HEK293 (cell line): ENCODE measurements at regions not wholly inside any gene's neighbourhood (a gene's known extent, or its start where the extent isn't known, plus 50 kb on each side); places are given as distances from the start of the nearest gene placed in this dataset.

Source experiments
- CTCF ChIA-PET: fragments of 350-600 bp; formaldehyde crosslinking; extraction: SDS; loops from one replicate; lab custom pipeline; 2021; ENCODE audit warnings: antibody characterized with exemption; lab: Yijun Ruan, JAX
- POLR2A ChIA-PET: fragments of 300-600 bp; formaldehyde crosslinking; extraction: SDS; loops from one replicate; lab custom pipeline; 2020; ENCODE audit warnings: antibody characterized with exemption, inconsistent platforms; lab: Yijun Ruan, JAX
- H3K27ac ChIP-seq: fragments of 200-500 bp; sonication (Bioruptor generic); 2 replicates; pipeline ENCODE4 v1.5.1; 2014; ENCODE audit warnings: low read depth, low read length, control low read depth, inconsistent platforms; ENCODE audit errors: extremely low read depth
- H3K36me3 ChIP-seq, 2 experiments: fragments of 200-500 bp in 1 of 2; sonication (Bioruptor generic) in 1 of 2; 1 replicate in 1 of 2; 2 replicates in 1 of 2; pipeline ENCODE4 v1.5.1; 2014 to 2017; ENCODE audit warnings: inconsistent platforms in 2 of 2, low read length in 2 of 2; ENCODE audit not compliant: control insufficient read depth in 2 of 2, insufficient read depth in 1 of 2
- H3K4me1 ChIP-seq: fragments of 200-500 bp; sonication (Bioruptor generic); 2 replicates; pipeline ENCODE4 v1.5.1; 2014; ENCODE audit warnings: mild to moderate bottlenecking, low read length, inconsistent platforms; ENCODE audit not compliant: control insufficient read depth, insufficient read depth
- H3K4me3 ChIP-seq: 2 replicates; pipeline ENCODE4 v1.5.1; 2011; ENCODE audit warnings: low read depth, mild to moderate bottlenecking, control low read depth, low read length, moderate library complexity
- H3K9me3 ChIP-seq: fragments of 200-500 bp; sonication (Bioruptor generic); 2 replicates; pipeline ENCODE4 v1.5.1; 2014; ENCODE audit warnings: low read depth, low read length, inconsistent platforms; ENCODE audit not compliant: control insufficient read depth, insufficient read depth
- EGR2 ChIP-seq: fragments of 450-650 bp; formaldehyde crosslinking; IDR thresholded peaks from 2 replicates; pipeline ENCODE4 v1.5.1; 2016; ENCODE audit warnings: low read depth, missing biosample characterization, missing genetic modification characterization
- GLI2 ChIP-seq: fragments of 450-650 bp; formaldehyde crosslinking; IDR thresholded peaks from 2 replicates; pipeline ENCODE4; 2017; ENCODE audit warnings: missing biosample characterization, missing genetic modification characterization, low read depth, borderline replicate concordance
- GLIS2 ChIP-seq: fragments of 450-650 bp; formaldehyde crosslinking; IDR thresholded peaks from 2 replicates; pipeline ENCODE4 v1.5.1; 2016; ENCODE audit warnings: missing biosample characterization, missing genetic modification characterization
- PATZ1 ChIP-seq: fragments of 450-650 bp; formaldehyde crosslinking; IDR thresholded peaks from 2 replicates; pipeline ENCODE4 v1.5.1; 2016; ENCODE audit warnings: missing biosample characterization, missing genetic modification characterization
- SETDB1 ChIP-seq: IDR thresholded peaks from one replicate; pipeline ENCODE4 v1.6.1; 2017; ENCODE audit warnings: mild to moderate bottlenecking, low read length, moderate library complexity, mixed read lengths; ENCODE audit not compliant: insufficient read length
- ZIC2 ChIP-seq: fragments of 450-650 bp; formaldehyde crosslinking; IDR thresholded peaks from 2 replicates; pipeline ENCODE4 v1.5.1; 2016; ENCODE audit warnings: missing biosample characterization, missing genetic modification characterization
- ZNF112 ChIP-seq: fragments of 450-650 bp; formaldehyde crosslinking; IDR thresholded peaks from 2 replicates; pipeline ENCODE4 v1.5.0; 2017; ENCODE audit warnings: missing biosample characterization, missing genetic modification characterization
- ZNF114 ChIP-seq: fragments of 450-650 bp; formaldehyde crosslinking; IDR thresholded peaks from 2 replicates; pipeline ENCODE4 v1.5.0; 2017; ENCODE audit warnings: missing biosample characterization, missing genetic modification characterization
- ZNF146 ChIP-seq: fragments of 450-650 bp; formaldehyde crosslinking; IDR thresholded peaks from 2 replicates; pipeline ENCODE4 v1.5.1; 2016; ENCODE audit warnings: missing biosample characterization, missing genetic modification characterization
- ZNF266 ChIP-seq: fragments of 450-650 bp; formaldehyde crosslinking; IDR thresholded peaks from 2 replicates; pipeline ENCODE4 v1.5.1; 2016; ENCODE audit warnings: missing biosample characterization, missing genetic modification characterization, low read depth
- ZNF366 ChIP-seq: fragments of 450-650 bp; formaldehyde crosslinking; conservative IDR thresholded peaks from 2 replicates; pipeline ENCODE4 v1.5.1; 2016; ENCODE audit warnings: missing biosample characterization, missing genetic modification characterization
- ZNF37A ChIP-seq: fragments of 450-650 bp; IDR thresholded peaks from 2 replicates; pipeline ENCODE4 v1.5.1; 2018; ENCODE audit warnings: missing biosample characterization, missing genetic modification characterization
- ZNF404 ChIP-seq: fragments of 450-650 bp; formaldehyde crosslinking; IDR thresholded peaks from 2 replicates; pipeline ENCODE4 v1.5.1; 2017; ENCODE audit warnings: missing biosample characterization, missing genetic modification characterization
- ZNF514 ChIP-seq: fragments of 450-650 bp; formaldehyde crosslinking; IDR thresholded peaks from 2 replicates; pipeline ENCODE4 v1.5.1; 2016; ENCODE audit warnings: missing biosample characterization, missing genetic modification characterization
- ZNF561 ChIP-seq: fragments of 450-650 bp; IDR thresholded peaks from 2 replicates; pipeline ENCODE4 v1.5.1; 2018; ENCODE audit warnings: missing biosample characterization, missing genetic modification characterization, borderline replicate concordance
- ZNF677 ChIP-seq: fragments of 450-650 bp; IDR thresholded peaks from 2 replicates; pipeline ENCODE4 v1.5.0; 2018; ENCODE audit warnings: missing biosample characterization, mild to moderate bottlenecking, missing genetic modification characterization, moderate library complexity
- ZNF701 ChIP-seq: fragments of 450-650 bp; formaldehyde crosslinking; IDR thresholded peaks from 2 replicates; pipeline ENCODE4 v1.5.1; 2016; ENCODE audit warnings: missing biosample characterization, missing genetic modification characterization
- TF ChIP-seq, protein P1 (sequence below): fragments of 450-650 bp; formaldehyde crosslinking; IDR thresholded peaks from 2 replicates; pipeline ENCODE4 v1.5.1; 2016; ENCODE audit warnings: missing biosample characterization, missing genetic modification characterization
- TF ChIP-seq, protein P2 (sequence below): fragments of 450-650 bp; formaldehyde crosslinking; IDR thresholded peaks from 2 replicates; pipeline ENCODE4 v1.5.1; 2017; ENCODE audit warnings: missing biosample characterization, missing genetic modification characterization
- TF ChIP-seq, protein P3 (sequence below): fragments of 450-650 bp; formaldehyde crosslinking; conservative IDR thresholded peaks from 2 replicates; pipeline ENCODE4 v1.5.1; 2016; ENCODE audit warnings: low read depth, missing biosample characterization, missing genetic modification characterization
- TF ChIP-seq, protein P4 (sequence below): fragments of 450-650 bp; formaldehyde crosslinking; IDR thresholded peaks from 2 replicates; pipeline ENCODE4 v1.5.1; 2017; ENCODE audit warnings: missing biosample characterization, missing genetic modification characterization

- TF ChIP-seq ZNF404 (tag by site-specific recombination) (no peak), ZNF514 (tag by site-specific recombination) (no peak), SETDB1 (no peak), ZNF677 (tag by site-specific recombination) (no peak), ZNF114 (tag by site-specific recombination) (no peak), ZNF266 (tag by site-specific recombination) (no peak), ZIC2 (tag by site-specific recombination) (no peak)
- Histone ChIP-seq H3K9me3 (no peaks in the 10 kb centered on the region), H3K4me3 (no peak overlapping the region), H3K4me1 (no peaks in the 10 kb centered on the region), H3K36me3 (no peaks in the 10 kb centered on the region), H3K27ac (no peak overlapping the region)
- ChIA-PET CTCF (no interaction called here), POLR2A (no interaction called here)
Measured at GRCh38 chr20:52401431-52401830, 209.9 kb upstream of the ZFP64 start.

DNA sequence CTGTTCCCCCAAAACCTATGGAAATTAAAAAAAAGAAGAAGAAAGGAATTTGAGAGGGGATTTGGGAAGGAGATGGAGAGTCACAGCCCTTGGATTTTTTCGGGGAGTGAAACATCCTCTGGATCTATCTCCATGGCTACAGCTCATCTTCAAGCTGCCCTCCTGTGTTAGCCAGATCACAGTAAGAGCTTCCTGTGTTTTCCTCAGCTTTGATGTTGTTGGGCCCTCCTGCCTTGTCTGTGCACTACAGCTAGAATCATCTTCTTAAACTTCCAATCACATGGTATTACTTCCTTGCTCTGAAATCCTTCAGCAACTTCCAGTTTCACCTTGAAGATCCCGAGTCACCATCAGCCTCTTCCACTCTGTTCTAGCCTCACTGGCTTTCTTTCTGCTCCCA is 207.8 kb upstream of the ZFP64 start:
- Histone ChIP-seq H3K27ac (no peak overlapping the region), H3K36me3 (no peaks in the 10 kb centered on the region), H3K4me3 (no peak overlapping the region), H3K9me3 (no peaks in the 10 kb centered on the region), H3K4me1 (no peaks in the 10 kb centered on the region)
- TF ChIP-seq ZNF366 (tag by site-specific recombination) (no peak), ZNF701 (tag by site-specific recombination) (no peak), GLI2 (no peak), ZNF37A (no peak), GLIS2 (tag by site-specific recombination) (no peak), ZNF561 (tag by site-specific recombination) (no peak), PATZ1 (tag by site-specific recombination) (no peak), EGR2 (no peak), ZNF112 (tag by site-specific recombination) (no peak), ZNF146 (tag by site-specific recombination) (no peak)
- TF ChIP-seq, protein P1, sequence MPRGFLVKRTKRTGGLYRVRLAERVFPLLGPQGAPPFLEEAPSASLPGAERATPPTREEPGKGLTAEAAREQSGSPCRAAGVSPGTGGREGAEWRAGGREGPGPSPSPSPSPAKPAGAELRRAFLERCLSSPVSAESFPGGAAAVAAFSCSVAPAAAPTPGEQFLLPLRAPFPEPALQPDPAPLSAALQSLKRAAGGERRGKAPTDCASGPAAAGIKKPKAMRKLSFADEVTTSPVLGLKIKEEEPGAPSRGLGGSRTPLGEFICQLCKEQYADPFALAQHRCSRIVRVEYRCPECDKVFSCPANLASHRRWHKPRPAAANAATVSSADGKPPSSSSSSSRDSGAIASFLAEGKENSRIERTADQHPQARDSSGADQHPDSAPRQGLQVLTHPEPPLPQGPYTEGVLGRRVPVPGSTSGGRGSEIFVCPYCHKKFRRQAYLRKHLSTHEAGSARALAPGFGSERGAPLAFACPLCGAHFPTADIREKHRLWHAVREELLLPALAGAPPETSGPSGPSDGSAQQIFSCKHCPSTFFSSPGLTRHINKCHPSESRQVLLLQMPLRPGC (tag by site-specific recombination) = no peak
- TF ChIP-seq, protein P2, sequence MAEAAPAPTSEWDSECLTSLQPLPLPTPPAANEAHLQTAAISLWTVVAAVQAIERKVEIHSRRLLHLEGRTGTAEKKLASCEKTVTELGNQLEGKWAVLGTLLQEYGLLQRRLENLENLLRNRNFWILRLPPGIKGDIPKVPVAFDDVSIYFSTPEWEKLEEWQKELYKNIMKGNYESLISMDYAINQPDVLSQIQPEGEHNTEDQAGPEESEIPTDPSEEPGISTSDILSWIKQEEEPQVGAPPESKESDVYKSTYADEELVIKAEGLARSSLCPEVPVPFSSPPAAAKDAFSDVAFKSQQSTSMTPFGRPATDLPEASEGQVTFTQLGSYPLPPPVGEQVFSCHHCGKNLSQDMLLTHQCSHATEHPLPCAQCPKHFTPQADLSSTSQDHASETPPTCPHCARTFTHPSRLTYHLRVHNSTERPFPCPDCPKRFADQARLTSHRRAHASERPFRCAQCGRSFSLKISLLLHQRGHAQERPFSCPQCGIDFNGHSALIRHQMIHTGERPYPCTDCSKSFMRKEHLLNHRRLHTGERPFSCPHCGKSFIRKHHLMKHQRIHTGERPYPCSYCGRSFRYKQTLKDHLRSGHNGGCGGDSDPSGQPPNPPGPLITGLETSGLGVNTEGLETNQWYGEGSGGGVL (tag by site-specific recombination) = no peak
- TF ChIP-seq, protein P3, sequence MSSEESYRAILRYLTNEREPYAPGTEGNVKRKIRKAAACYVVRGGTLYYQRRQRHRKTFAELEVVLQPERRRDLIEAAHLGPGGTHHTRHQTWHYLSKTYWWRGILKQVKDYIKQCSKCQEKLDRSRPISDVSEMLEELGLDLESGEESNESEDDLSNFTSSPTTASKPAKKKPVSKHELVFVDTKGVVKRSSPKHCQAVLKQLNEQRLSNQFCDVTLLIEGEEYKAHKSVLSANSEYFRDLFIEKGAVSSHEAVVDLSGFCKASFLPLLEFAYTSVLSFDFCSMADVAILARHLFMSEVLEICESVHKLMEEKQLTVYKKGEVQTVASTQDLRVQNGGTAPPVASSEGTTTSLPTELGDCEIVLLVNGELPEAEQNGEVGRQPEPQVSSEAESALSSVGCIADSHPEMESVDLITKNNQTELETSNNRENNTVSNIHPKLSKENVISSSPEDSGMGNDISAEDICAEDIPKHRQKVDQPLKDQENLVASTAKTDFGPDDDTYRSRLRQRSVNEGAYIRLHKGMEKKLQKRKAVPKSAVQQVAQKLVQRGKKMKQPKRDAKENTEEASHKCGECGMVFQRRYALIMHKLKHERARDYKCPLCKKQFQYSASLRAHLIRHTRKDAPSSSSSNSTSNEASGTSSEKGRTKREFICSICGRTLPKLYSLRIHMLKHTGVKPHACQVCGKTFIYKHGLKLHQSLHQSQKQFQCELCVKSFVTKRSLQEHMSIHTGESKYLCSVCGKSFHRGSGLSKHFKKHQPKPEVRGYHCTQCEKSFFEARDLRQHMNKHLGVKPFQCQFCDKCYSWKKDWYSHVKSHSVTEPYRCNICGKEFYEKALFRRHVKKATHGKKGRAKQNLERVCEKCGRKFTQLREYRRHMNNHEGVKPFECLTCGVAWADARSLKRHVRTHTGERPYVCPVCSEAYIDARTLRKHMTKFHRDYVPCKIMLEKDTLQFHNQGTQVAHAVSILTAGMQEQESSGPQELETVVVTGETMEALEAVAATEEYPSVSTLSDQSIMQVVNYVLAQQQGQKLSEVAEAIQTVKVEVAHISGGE (tag by site-specific recombination) = no peak
- TF ChIP-seq, protein P4, sequence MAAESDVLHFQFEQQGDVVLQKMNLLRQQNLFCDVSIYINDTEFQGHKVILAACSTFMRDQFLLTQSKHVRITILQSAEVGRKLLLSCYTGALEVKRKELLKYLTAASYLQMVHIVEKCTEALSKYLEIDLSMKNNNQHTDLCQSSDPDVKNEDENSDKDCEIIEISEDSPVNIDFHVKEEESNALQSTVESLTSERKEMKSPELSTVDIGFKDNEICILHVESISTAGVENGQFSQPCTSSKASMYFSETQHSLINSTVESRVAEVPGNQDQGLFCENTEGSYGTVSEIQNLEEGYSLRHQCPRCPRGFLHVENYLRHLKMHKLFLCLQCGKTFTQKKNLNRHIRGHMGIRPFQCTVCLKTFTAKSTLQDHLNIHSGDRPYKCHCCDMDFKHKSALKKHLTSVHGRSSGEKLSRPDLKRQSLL (tag by site-specific recombination) = no peak
- ChIA-PET POLR2A (no interaction called here), CTCF (no interaction called here)
